Activated naive CD8-positive, alpha-beta T cell treated with anti-CD3 and anti-CD28 coated beads, Interleukin-2, amount 10 ng/mL, durations not matched to agents 7 days and 5 days (primary cell): ENCODE measurements at regions not wholly inside any gene's neighbourhood (a gene's known extent, or its start where the extent isn't known, plus 50 kb on each side); places are given as distances from the start of the nearest gene placed in this dataset.

ENCODE experiments used
- ATAC-seq: fragments of 150-1000 bp; cut with Tn5 transposase; one replicate; pipeline ENCODE4 v1.10.0; 2021; ENCODE audit warnings: low read depth, moderate library complexity
- POLR2A ChIA-PET: fragments of 350-600 bp; sonication (Branson Sonifier 250); formaldehyde crosslinking; loops from one replicate; lab custom pipeline; 2021; ENCODE audit warnings: antibody characterized with exemption; lab: Charles Lee
- DNase-seq: peaks from one replicate; pipeline ENCODE4 v3.0.0; 2021
- H3K27ac Mint-ChIP-seq: one replicate; pipeline ENCODE4 v1.8.0; 2022; ENCODE audit warnings: mild to moderate bottlenecking, mixed read lengths
- H3K27me3 Mint-ChIP-seq: one replicate; pipeline ENCODE4 v1.8.0; 2022; ENCODE audit warnings: mild to moderate bottlenecking, moderate library complexity, mixed read lengths
- H3K36me3 Mint-ChIP-seq: one replicate; pipeline ENCODE4 v1.8.0; 2021; ENCODE audit warnings: mild to moderate bottlenecking, mixed read lengths
- H3K4me1 Mint-ChIP-seq: one replicate; pipeline ENCODE4 v1.8.0; 2021; ENCODE audit warnings: mixed read lengths
- H3K4me3 Mint-ChIP-seq: one replicate; pipeline ENCODE4 v1.8.0; 2022; ENCODE audit warnings: mild to moderate bottlenecking, moderate library complexity, mixed read lengths
- H3K9me3 Mint-ChIP-seq: one replicate; pipeline ENCODE4 v1.8.0; 2021; ENCODE audit warnings: mixed read lengths

GRCh38 chr2:58925676-58926081 is 684.6 kb upstream of the FANCL start:
- ATAC-seq (no peak), DNase-seq (no peak)
- H3K27ac Mint-ChIP-seq = no peak overlapping the region
- no peaks in the 10 kb centered on the region for H3K9me3 Mint-ChIP-seq
- H3K27me3 Mint-ChIP-seq = no peaks in the 10 kb centered on the region
- no peaks in the 10 kb centered on the region for H3K36me3 Mint-ChIP-seq
- no peaks in the 10 kb centered on the region for H3K4me1 Mint-ChIP-seq
- POLR2A ChIA-PET = no interaction called here
- H3K4me3 Mint-ChIP-seq = no peak overlapping the region

DNA sequence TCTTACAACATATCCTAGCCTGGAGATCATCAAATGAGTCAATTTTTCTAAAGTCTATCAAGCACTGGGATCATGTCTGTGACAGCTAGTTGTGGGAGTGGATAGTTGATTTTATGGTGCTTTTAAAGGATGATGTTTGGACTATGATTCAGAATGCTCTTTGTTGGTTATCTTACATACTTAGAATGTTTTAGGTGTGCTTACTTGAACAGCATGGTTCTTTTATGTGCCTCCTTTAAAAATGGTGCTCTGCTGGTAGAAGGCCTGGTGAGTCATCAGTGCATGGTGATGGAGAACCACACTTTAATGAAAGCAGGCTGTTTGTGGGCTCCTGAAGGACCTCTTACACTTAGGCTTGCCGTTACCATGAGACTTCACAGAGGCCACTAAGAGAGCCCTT is 682.7 kb upstream of the FANCL start:
- Mint-ChIP-seq H3K27me3 (no peaks in the 10 kb centered on the region), H3K4me1 (no peaks in the 10 kb centered on the region), H3K9me3 (no peaks in the 10 kb centered on the region), H3K27ac (no peak overlapping the region), H3K4me3 (no peak overlapping the region), H3K36me3 (no peaks in the 10 kb centered on the region)
- no peak for ATAC-seq
- POLR2A ChIA-PET = no interaction called here
- DNase-seq = no peak

DNA sequence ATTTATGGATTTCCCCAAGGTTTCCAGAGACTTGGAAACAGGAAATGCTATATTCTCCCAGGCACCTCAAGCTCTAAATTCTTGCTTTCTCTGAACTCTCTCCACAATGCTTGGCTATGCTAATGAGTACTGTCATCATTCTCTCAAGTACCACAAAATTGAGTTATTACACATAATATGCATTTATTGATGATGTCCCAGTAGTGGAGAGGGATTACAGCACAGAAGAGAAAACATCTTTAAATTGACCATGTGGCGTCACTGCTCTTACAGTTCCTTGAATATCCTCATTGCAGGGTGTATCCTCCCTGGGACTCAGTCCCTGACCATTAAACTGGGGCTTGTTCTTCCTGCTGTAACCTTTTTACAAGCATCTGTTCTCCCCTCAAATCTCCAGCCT is 681.1 kb upstream of the FANCL start:
- ATAC-seq = no peak
- Mint-ChIP-seq H3K36me3 (no peaks in the 10 kb centered on the region), H3K27me3 (no peaks in the 10 kb centered on the region), H3K4me1 (no peaks in the 10 kb centered on the region), H3K4me3 (no peak overlapping the region), H3K9me3 (no peaks in the 10 kb centered on the region), H3K27ac (no peak overlapping the region)
- DNase-seq = no peak
- POLR2A ChIA-PET = no interaction called here

DNA sequence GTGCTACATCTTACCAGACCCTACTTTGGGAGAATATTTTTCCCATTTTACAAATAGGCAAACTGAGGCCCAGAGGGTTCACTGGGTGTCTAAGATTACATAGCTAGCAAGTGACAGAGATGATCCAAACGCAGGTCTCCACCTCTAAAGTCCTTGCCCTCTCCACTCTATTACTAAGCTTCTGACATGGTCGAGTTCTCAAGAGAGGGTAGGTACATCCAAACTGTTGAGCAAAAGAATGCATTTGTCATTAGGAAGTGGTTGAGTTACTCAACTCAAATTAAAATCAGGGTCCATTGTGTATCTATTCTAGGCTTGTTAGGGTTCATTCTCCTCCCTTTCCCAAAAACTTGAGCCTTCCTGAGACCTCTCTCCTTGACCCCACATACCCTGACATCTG is 680.6 kb upstream of the FANCL start:
- Mint-ChIP-seq H3K27ac (no peak overlapping the region), H3K27me3 (no peaks in the 10 kb centered on the region)
- POLR2A ChIA-PET = no interaction called here

GRCh38 chr2:58920001-58920400 is 678.9 kb upstream of the FANCL start:
- no peaks in the 10 kb centered on the region for H3K9me3 Mint-ChIP-seq

More for the DNA sequence above, 680.6 kb upstream of the FANCL start:
- no peak for ATAC-seq
- no peak for DNase-seq
- no peaks in the 10 kb centered on the region for H3K4me1 Mint-ChIP-seq
- no peak overlapping the region for H3K4me3 Mint-ChIP-seq
- no peaks in the 10 kb centered on the region for H3K9me3 Mint-ChIP-seq
- H3K36me3 Mint-ChIP-seq = no peaks in the 10 kb centered on the region

DNA sequence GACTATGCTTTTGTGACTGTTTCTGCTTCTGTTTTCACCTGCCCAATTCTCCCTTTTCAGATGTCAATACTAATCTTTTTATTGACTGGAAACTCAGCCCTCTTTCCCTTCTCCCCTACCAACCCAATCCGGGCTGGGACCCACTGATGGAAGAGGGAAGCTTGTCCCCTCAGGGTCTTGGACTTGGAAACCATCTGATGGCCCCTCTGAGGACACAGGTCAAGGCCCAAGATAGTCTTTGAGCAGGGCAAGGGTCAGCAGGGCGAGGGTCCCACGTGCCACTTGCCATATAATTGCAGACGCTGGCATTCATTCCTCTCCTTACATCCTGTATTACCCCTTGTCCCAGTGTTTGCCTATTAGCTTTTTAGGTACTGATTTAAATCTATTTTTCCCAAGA is 678.2 kb upstream of the FANCL start:
- POLR2A ChIA-PET = no interaction called here
- Mint-ChIP-seq H3K27ac (no peak overlapping the region), H3K4me3 (no peak overlapping the region), H3K4me1 (no peaks in the 10 kb centered on the region), H3K27me3 (no peaks in the 10 kb centered on the region), H3K36me3 (no peaks in the 10 kb centered on the region), H3K9me3 (no peaks in the 10 kb centered on the region)
- no peak for ATAC-seq
- no peak for DNase-seq

More at GRCh38 chr2:58920001-58920400, 678.9 kb upstream of the FANCL start:
- H3K27ac Mint-ChIP-seq = no peak overlapping the region
- no peak for ATAC-seq
- no peaks in the 10 kb centered on the region for H3K4me1 Mint-ChIP-seq
- no peak for DNase-seq
- POLR2A ChIA-PET = no interaction called here
- no peaks in the 10 kb centered on the region for H3K36me3 Mint-ChIP-seq
- H3K4me3 Mint-ChIP-seq = no peak overlapping the region
- no peaks in the 10 kb centered on the region for H3K27me3 Mint-ChIP-seq

- Mint-ChIP-seq H3K27ac (no peak overlapping the region), H3K27me3 (no peaks in the 10 kb centered on the region)
- POLR2A ChIA-PET = no interaction called here
Measured at GRCh38 chr2:58918141-58918540, 677.0 kb upstream of the FANCL start.

GRCh38 chr2:58917596-58917995 is 676.5 kb upstream of the FANCL start:
- H3K36me3 Mint-ChIP-seq = no peaks in the 10 kb centered on the region
- no peaks in the 10 kb centered on the region for H3K4me1 Mint-ChIP-seq
- no peaks in the 10 kb centered on the region for H3K27me3 Mint-ChIP-seq
- ATAC-seq = no peak
- DNase-seq = no peak
- POLR2A ChIA-PET = no interaction called here
- H3K4me3 Mint-ChIP-seq = no peak overlapping the region
- no peaks in the 10 kb centered on the region for H3K9me3 Mint-ChIP-seq
- no peak overlapping the region for H3K27ac Mint-ChIP-seq

More at GRCh38 chr2:58918141-58918540, 677.0 kb upstream of the FANCL start:
- no peaks in the 10 kb centered on the region for H3K36me3 Mint-ChIP-seq
- no peak overlapping the region for H3K4me3 Mint-ChIP-seq
- ATAC-seq (no peak), DNase-seq (no peak)
- no peaks in the 10 kb centered on the region for H3K9me3 Mint-ChIP-seq
- H3K4me1 Mint-ChIP-seq = no peaks in the 10 kb centered on the region

- Mint-ChIP-seq H3K4me1 (no peaks in the 10 kb centered on the region), H3K4me3 (no peak overlapping the region), H3K9me3 (no peaks in the 10 kb centered on the region), H3K36me3 (no peaks in the 10 kb centered on the region), H3K27me3 (no peaks in the 10 kb centered on the region), H3K27ac (no peak overlapping the region)
- DNase-seq (no peak), ATAC-seq (no peak)
- POLR2A ChIA-PET = no interaction called here
Measured at GRCh38 chr2:58916063-58916462, 674.9 kb upstream of the FANCL start.

DNA sequence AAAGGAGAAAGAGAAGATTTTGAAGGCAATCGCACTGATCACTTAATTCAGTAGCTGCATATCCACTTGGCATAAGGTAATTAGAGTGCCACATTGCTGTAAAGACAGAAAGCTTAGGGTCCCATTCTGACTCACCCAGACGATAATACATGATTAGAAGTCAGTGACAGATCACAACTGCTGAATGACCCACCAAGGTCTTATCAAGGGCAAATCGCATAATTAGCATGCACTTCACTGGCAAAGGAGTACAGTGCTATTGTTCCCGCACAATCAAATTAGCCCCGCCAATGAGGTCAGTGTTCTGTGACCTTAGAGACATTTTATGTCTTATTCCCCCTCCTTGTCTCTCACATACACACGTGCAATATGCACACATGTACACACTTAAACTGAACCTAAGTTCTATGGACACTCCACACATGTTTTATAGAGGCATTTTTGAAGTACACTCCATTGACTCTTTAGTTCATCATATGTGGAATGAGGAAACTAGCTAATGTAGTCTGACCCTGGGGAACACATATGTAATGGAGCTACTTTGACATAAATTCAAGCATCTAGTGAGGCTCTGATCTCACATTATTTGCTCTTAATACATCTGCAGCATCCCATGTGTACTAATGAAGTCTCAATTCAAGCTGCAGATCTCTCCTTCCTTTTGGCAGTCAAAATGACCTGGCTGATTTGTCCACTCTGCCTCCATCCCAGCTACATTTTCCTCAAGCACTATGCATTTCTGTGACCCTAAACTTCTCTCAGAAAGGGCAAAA is 673.8 kb upstream of the FANCL start:
- Mint-ChIP-seq H3K4me3 (no peak overlapping the region), H3K36me3 (no peaks in the 10 kb centered on the region), H3K27ac (no peak overlapping the region), H3K27me3 (no peaks in the 10 kb centered on the region), H3K9me3 (no peaks in the 10 kb centered on the region), H3K4me1 (no peaks in the 10 kb centered on the region)
- ATAC-seq (no peak), DNase-seq (no peak)
- POLR2A ChIA-PET = no interaction called here

DNA sequence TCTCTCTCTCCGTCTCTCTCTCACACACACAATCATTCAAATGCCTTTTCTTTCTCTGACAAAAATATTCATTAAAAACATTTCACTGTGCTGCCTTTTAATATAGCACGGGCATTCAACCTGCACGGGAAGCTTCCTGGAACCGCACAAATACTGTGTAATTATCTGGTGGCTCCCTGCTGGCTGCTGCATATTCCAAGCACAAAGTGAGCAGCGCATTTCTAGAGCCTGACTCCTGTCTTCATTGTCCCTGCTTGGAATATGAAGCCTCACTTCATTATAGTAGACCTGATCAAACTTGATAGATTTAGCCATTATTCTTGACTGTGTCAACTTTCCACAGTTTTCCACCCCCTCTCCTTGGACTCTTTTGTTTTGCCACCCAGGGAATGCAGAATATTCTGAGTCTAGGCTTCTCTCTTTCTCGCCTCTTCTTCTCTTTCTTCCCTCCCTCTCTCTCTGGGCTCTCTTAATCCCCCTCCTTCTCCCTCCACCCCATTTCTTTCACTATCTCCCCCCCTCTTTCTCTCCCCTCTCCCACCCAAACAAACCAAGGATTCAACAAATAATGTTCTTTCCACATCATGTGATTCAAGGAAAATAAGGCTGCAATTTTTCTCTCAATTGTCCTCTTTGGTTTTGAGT is 672.1 kb upstream of the FANCL start:
- no peak for ATAC-seq
- Mint-ChIP-seq H3K27me3 (no peaks in the 10 kb centered on the region), H3K4me3 (no peak overlapping the region), H3K36me3 (no peaks in the 10 kb centered on the region), H3K9me3 (no peaks in the 10 kb centered on the region), H3K4me1 (no peaks in the 10 kb centered on the region), H3K27ac (no peak overlapping the region)
- DNase-seq = no peak
- POLR2A ChIA-PET = no interaction called here

- ATAC-seq = no peak
- Mint-ChIP-seq H3K27me3 (no peaks in the 10 kb centered on the region), H3K4me3 (no peak overlapping the region), H3K36me3 (no peaks in the 10 kb centered on the region), H3K9me3 (no peaks in the 10 kb centered on the region), H3K4me1 (no peaks in the 10 kb centered on the region), H3K27ac (no peak overlapping the region)
- POLR2A ChIA-PET = no interaction called here
- no peak for DNase-seq
Measured at GRCh38 chr2:58911877-58912276, 670.8 kb upstream of the FANCL start.

DNA sequence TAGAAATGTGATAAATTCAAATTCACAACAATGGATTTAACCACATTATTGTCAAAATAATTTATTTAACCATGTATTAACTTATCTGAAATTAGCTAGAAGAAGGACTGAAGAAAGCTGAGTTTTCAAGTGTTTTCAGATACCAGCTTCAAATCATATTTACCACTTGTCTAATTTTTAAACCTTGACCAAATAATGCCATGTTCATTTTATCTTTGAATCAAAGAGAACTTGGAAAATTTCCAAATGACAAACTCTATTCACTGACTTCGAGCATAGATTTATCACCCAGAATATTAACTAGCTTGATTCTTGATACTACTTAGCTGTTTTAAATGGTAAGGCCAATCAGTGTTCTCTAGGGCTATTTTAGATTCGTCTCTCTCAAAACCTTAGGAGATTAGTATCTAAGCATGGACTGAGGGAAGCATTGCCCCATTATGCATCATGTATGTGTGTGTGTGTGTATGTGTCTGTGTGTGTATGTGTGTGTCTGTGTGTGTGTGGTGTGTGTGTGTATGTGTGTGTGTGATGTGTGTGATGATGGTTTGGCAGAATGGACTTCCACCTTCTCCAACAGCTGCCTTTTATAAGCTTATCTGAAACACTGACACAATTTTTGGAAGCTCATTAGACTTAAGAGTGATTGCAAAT is 667.5 kb upstream of the FANCL start:
- Mint-ChIP-seq H3K4me1 (no peaks in the 10 kb centered on the region), H3K9me3 (no peaks in the 10 kb centered on the region), H3K36me3 (no peaks in the 10 kb centered on the region), H3K27ac (no peak overlapping the region), H3K27me3 (no peaks in the 10 kb centered on the region), H3K4me3 (no peak overlapping the region)
- DNase-seq = no peak
- POLR2A ChIA-PET = no interaction called here
- no peak for ATAC-seq

DNA sequence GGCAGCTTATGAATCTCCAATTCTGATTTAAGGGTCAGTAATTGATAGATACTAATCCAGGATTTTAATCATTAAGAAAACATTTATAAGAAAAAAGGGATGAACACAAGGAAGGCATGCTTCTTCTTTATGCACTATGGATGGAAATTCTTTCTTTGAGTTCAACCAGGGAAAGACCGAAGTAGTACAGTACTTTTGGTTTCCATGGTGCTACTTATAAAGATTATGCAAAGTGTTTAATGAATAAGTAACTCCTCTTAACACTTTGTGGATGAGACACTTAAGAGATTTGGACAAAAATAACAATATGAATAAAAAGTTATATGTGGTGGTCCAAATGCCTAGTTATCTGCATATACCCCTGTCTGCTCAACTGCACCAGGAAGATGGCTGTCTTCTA is 666.5 kb upstream of the FANCL start:
- Mint-ChIP-seq H3K27ac (no peak overlapping the region), H3K36me3 (no peaks in the 10 kb centered on the region), H3K4me3 (no peak overlapping the region), H3K9me3 (no peaks in the 10 kb centered on the region), H3K4me1 (no peaks in the 10 kb centered on the region), H3K27me3 (no peaks in the 10 kb centered on the region)
- DNase-seq (no peak), ATAC-seq (no peak)
- POLR2A ChIA-PET = no interaction called here
